Panc1 (cell line): ENCODE measurements at regions not wholly inside any gene's neighbourhood (a gene's known extent, or its start where the extent isn't known, plus 50 kb on each side); places are given as distances from the start of the nearest gene placed in this dataset.

Experiments
- CTCF ChIP-seq: fragments of 450-650 bp; IDR thresholded peaks from 2 replicates; pipeline ENCODE4 v1.5.1; 2017; ENCODE audit warnings: mild to moderate bottlenecking
- POLR2AphosphoS5 ChIP-seq: IDR thresholded peaks from 2 replicates; pipeline ENCODE4 v1.6.1; 2012; ENCODE audit warnings: mild to moderate bottlenecking, low read depth, low read length, moderate library complexity
- REST ChIP-seq, 2 experiments: IDR thresholded peaks; 2 replicates each; pipeline ENCODE4 v1.6.1; 2011 to 2012; ENCODE audit warnings: low read depth in 2 of 2, control low read depth in 1 of 2, low read length in 1 of 2, mild to moderate bottlenecking in 1 of 2, moderate library complexity in 1 of 2; ENCODE audit not compliant: insufficient read depth in 1 of 2

- TF ChIP-seq POLR2AphosphoS5 (peak; percentile 42; the same call in 1 of the 2 replicates), CTCF (peak; percentile 30), REST (IDR thresholded peaks at IDR 0.05; ENCODE audit: insufficient read depth in 1 of 2, low read depth in 2 of 2, low read length in 1 of 2) (no peak)
These were observed 188.1 kb downstream of the ZEB2 start for GRCh38 chr2:144331674-144332355.
